Natural killer cell treated with Interleukin-12 subunit alpha and Interleukin-12 subunit beta and Interleukin-15 and Interleukin-18, amount 100 ng/mL, for 72 hours (primary cell): ENCODE measurements at regions not wholly inside any gene's neighbourhood (a gene's known extent, or its start where the extent isn't known, plus 50 kb on each side); places are given as distances from the start of the nearest gene placed in this dataset.
A peak's percentile ranks its signal among the peaks of the same experiment; 100 is the strongest.
"Not testable (repeated sequence)": the region's sequence is repeated elsewhere in the genome, so short reads cannot be mapped to it uniquely, and the experiment has no call there.

ENCODE experiments used
- ATAC-seq, 2 donors: fragments of 150-1000 bp; cut with Tn5 transposase in 1 of 2; sonication (Bioruptor Pico), chemical (Tn5 transposase) in 1 of 2; 2 replicates each; pipeline ENCODE4 v1.10.0; 2021
- DNase-seq: peaks from one replicate; pipeline ENCODE4 v3.0.0; 2022; ENCODE audit warnings: low spot score
- H3K27ac Mint-ChIP-seq, 2 donors: 1 replicate in 1 of 2; 2 replicates in 1 of 2; pipeline ENCODE4 v1.8.0; 2022; ENCODE audit warnings: mixed read lengths in 2 of 2, mild to moderate bottlenecking in 1 of 2, moderate library complexity in 1 of 2
- H3K27me3 Mint-ChIP-seq, 2 donors: 1 replicate in 1 of 2; 2 replicates in 1 of 2; pipeline ENCODE4 v1.8.0; 2022; ENCODE audit warnings: mixed read lengths in 2 of 2
- H3K36me3 Mint-ChIP-seq: one replicate; pipeline ENCODE4 v1.8.0; 2022; ENCODE audit warnings: mixed read lengths
- H3K4me1 Mint-ChIP-seq, 2 donors: 1 replicate in 1 of 2; 2 replicates in 1 of 2; pipeline ENCODE4 v1.8.0; 2022; ENCODE audit warnings: low read depth in 2 of 2, mixed read lengths in 2 of 2, mild to moderate bottlenecking in 1 of 2
- H3K4me3 Mint-ChIP-seq: one replicate; pipeline ENCODE4 v1.8.0; 2022; ENCODE audit warnings: mixed read lengths
- H3K9me3 Mint-ChIP-seq: 2 replicates; pipeline ENCODE4 v1.8.0; 2022; ENCODE audit warnings: mixed read lengths

GRCh38 chr5:171534043-171534895 is 114.8 kb downstream of the FGF18 start:
- Mint-ChIP-seq H3K9me3 (no peaks in the 10 kb centered on the region), H3K27me3 (peaks cover 21 to 49% of the 10 kb centered on the region in 2 donors), H3K36me3 (no peaks in the 10 kb centered on the region), H3K4me3 (no peak overlapping the region), H3K27ac (no peak overlapping the region), H3K4me1 (no peaks in the 10 kb centered on the region)
- DNase-seq (no peak), ATAC-seq (peak in 1 of 2 donors; percentile 39)

- H3K36me3 Mint-ChIP-seq: no peaks in the 10 kb centered on the region
- ATAC-seq (no peak), DNase-seq (no peak)
- no peak overlapping the region for H3K4me3 Mint-ChIP-seq
- H3K27ac Mint-ChIP-seq: no peak overlapping the region
- no peaks in the 10 kb centered on the region for H3K9me3 Mint-ChIP-seq
- H3K27me3 Mint-ChIP-seq: peaks cover 23 to 52% of the 10 kb centered on the region in 2 donors
- no peaks in the 10 kb centered on the region for H3K4me1 Mint-ChIP-seq
Observed at GRCh38 chr5:171535162-171535561, 115.7 kb downstream of the FGF18 start.

GRCh38 chr5:171537070-171537849 is 117.8 kb downstream of the FGF18 start:
- H3K4me3 Mint-ChIP-seq: no peak overlapping the region
- ATAC-seq: no peak
- H3K4me1 Mint-ChIP-seq: no peaks in the 10 kb centered on the region
- H3K36me3 Mint-ChIP-seq: no peaks in the 10 kb centered on the region
- no peak overlapping the region for H3K27ac Mint-ChIP-seq
- no peaks in the 10 kb centered on the region for H3K9me3 Mint-ChIP-seq
- DNase-seq: no peak
- peaks cover 23 to 56% of the 10 kb centered on the region in 2 donors for H3K27me3 Mint-ChIP-seq

GRCh38 chr5:171537923-171538537 is 118.6 kb downstream of the FGF18 start:
- Mint-ChIP-seq H3K9me3 (no peaks in the 10 kb centered on the region), H3K36me3 (no peaks in the 10 kb centered on the region), H3K27ac (no peak overlapping the region), H3K4me1 (no peaks in the 10 kb centered on the region), H3K27me3 (peaks cover 23 to 52% of the 10 kb centered on the region in 2 donors), H3K4me3 (no peak overlapping the region)
- ATAC-seq (no peak), DNase-seq (no peak)

- no peak overlapping the region for H3K27ac Mint-ChIP-seq
- H3K36me3 Mint-ChIP-seq: no peaks in the 10 kb centered on the region
- ATAC-seq (no peak), DNase-seq (no peak)
- H3K9me3 Mint-ChIP-seq: no peaks in the 10 kb centered on the region
- H3K4me1 Mint-ChIP-seq: no peaks in the 10 kb centered on the region
- peaks cover 21 to 46% of the 10 kb centered on the region in 2 donors for H3K27me3 Mint-ChIP-seq
- H3K4me3 Mint-ChIP-seq: no peak overlapping the region
Observed at GRCh38 chr5:171538681-171539080, 119.2 kb downstream of the FGF18 start.

- H3K4me1 Mint-ChIP-seq: no peaks in the 10 kb centered on the region
- no peak for ATAC-seq
- DNase-seq: no peak
- no peak overlapping the region for H3K4me3 Mint-ChIP-seq
- no peak overlapping the region for H3K27ac Mint-ChIP-seq
- H3K36me3 Mint-ChIP-seq: no peaks in the 10 kb centered on the region
- H3K27me3 Mint-ChIP-seq: peaks cover 4 to 24% of the 10 kb centered on the region in 2 donors
- no peaks in the 10 kb centered on the region for H3K9me3 Mint-ChIP-seq
Observed at GRCh38 chr5:171540865-171541264, 121.4 kb downstream of the FGF18 start.

GRCh38 chr5:171541341-171541776 is 121.9 kb downstream of the FGF18 start:
- Mint-ChIP-seq H3K36me3 (no peaks in the 10 kb centered on the region), H3K27me3 (peaks cover 4 to 19% of the 10 kb centered on the region in 2 donors), H3K4me3 (no peak overlapping the region), H3K27ac (no peak overlapping the region), H3K9me3 (no peaks in the 10 kb centered on the region), H3K4me1 (no peaks in the 10 kb centered on the region)
- ATAC-seq (no peak), DNase-seq (no peak)

GRCh38 chr5:171542525-171543140 is 123.2 kb downstream of the FGF18 start:
- H3K4me1 Mint-ChIP-seq: no peaks in the 10 kb centered on the region
- H3K36me3 Mint-ChIP-seq: no peaks in the 10 kb centered on the region
- DNase-seq (no peak), ATAC-seq (no peak)
- no peak overlapping the region for H3K4me3 Mint-ChIP-seq
- peaks cover 9 to 15% of the 10 kb centered on the region in 2 donors for H3K27me3 Mint-ChIP-seq
- no peaks in the 10 kb centered on the region for H3K9me3 Mint-ChIP-seq
- H3K27ac Mint-ChIP-seq: no peak overlapping the region

- H3K27ac Mint-ChIP-seq: no peak overlapping the region
- H3K4me3 Mint-ChIP-seq: no peak overlapping the region
- no peak for ATAC-seq
- no peaks in the 10 kb centered on the region for H3K36me3 Mint-ChIP-seq
- DNase-seq: no peak
- H3K9me3 Mint-ChIP-seq: no peaks in the 10 kb centered on the region
- H3K4me1 Mint-ChIP-seq: no peaks in the 10 kb centered on the region
- H3K27me3 Mint-ChIP-seq: peaks cover 9 to 15% of the 10 kb centered on the region in 2 donors
Observed at GRCh38 chr5:171543148-171543815, 123.8 kb downstream of the FGF18 start.

- H3K4me1 Mint-ChIP-seq: no peaks in the 10 kb centered on the region
- peak in 1 of 2 donors; percentile 21 for ATAC-seq
- DNase-seq: no peak
- no peak overlapping the region for H3K27ac Mint-ChIP-seq
- H3K9me3 Mint-ChIP-seq: no peaks in the 10 kb centered on the region
- H3K27me3 Mint-ChIP-seq: peaks cover 7 to 11% of the 10 kb centered on the region in 2 donors
- no peak overlapping the region for H3K4me3 Mint-ChIP-seq
- no peaks in the 10 kb centered on the region for H3K36me3 Mint-ChIP-seq
Observed at GRCh38 chr5:171544913-171545765, 125.7 kb downstream of the FGF18 start.

- no peak overlapping the region for H3K4me3 Mint-ChIP-seq
- no peaks in the 10 kb centered on the region for H3K4me1 Mint-ChIP-seq
- peaks cover 4 to 5% of the 10 kb centered on the region in 2 donors for H3K27me3 Mint-ChIP-seq
- H3K36me3 Mint-ChIP-seq: no peaks in the 10 kb centered on the region
- no peak for ATAC-seq
- no peak overlapping the region for H3K27ac Mint-ChIP-seq
- no peak for DNase-seq
- H3K9me3 Mint-ChIP-seq: no peaks in the 10 kb centered on the region
Observed at GRCh38 chr5:171549274-171549673, 129.8 kb downstream of the FGF18 start.

GRCh38 chr5:171553817-171554216 is 134.4 kb downstream of the FGF18 start:
- H3K27me3 Mint-ChIP-seq: peaks cover 6 to 10% of the 10 kb centered on the region in 2 donors
- H3K36me3 Mint-ChIP-seq, H3K27ac Mint-ChIP-seq, H3K4me3 Mint-ChIP-seq, H3K9me3 Mint-ChIP-seq, ATAC-seq, H3K4me1 Mint-ChIP-seq, DNase-seq: not testable (repeated sequence)
